ENCODE measurements at regions not wholly inside any gene's neighbourhood (a gene's known extent, or its start where the extent isn't known, plus 50 kb on each side); places are given as distances from the start of the nearest gene placed in this dataset.

GRCh38 chr6:67884442-67884841 is 750.6 kb upstream of the ADGRB3 start (continued):
- TF ChIP-seq SIN3A (IDR thresholded peaks at IDR 0.05; ENCODE audit: borderline replicate concordance in 2 of 2, control insufficient read depth in 1 of 2, low read depth in 2 of 2, low read length in 2 of 2) (peak in 1 of 2 experiments; percentile 16; a peak in 1 of 4 replicates), HMGXB4 (CRISPR knock-in tag; IDR thresholded peaks at IDR 0.05) (no peak), HDAC8 (tag; IDR thresholded peaks at IDR 0.05) (no peak), RBM25 (IDR thresholded peaks at IDR 0.05; ENCODE audit: low read depth, low read length, severe bottlenecking) (no peak), POLR3G (IDR thresholded peaks at IDR 0.05; ENCODE audit: extremely low read depth, insufficient read length, insufficient replicate concordance) (no peak), POLR2AphosphoS5 (IDR thresholded peaks at IDR 0.05; ENCODE audit: control insufficient read depth, insufficient read depth, low read depth, low read length) (peak; percentile 29; the same call in 1 of the 2 replicates), ZNF707 (CRISPR knock-in tag; conservative IDR thresholded peaks at IDR 0.05) (no peak), PPARD (CRISPR knock-in tag; IDR thresholded peaks at IDR 0.05) (no peak), HDAC1 (IDR thresholded peaks at IDR 0.05) (peak in 1 of 2 experiments; percentile 12; a peak in 1 of 4 replicates), ELK1 (CRISPR knock-in tag; IDR thresholded peaks at IDR 0.05) (no peak), ZNF253 (CRISPR knock-in tag; conservative IDR thresholded peaks at IDR 0.05) (no peak)
- TF ChIP-seq, protein P1, sequence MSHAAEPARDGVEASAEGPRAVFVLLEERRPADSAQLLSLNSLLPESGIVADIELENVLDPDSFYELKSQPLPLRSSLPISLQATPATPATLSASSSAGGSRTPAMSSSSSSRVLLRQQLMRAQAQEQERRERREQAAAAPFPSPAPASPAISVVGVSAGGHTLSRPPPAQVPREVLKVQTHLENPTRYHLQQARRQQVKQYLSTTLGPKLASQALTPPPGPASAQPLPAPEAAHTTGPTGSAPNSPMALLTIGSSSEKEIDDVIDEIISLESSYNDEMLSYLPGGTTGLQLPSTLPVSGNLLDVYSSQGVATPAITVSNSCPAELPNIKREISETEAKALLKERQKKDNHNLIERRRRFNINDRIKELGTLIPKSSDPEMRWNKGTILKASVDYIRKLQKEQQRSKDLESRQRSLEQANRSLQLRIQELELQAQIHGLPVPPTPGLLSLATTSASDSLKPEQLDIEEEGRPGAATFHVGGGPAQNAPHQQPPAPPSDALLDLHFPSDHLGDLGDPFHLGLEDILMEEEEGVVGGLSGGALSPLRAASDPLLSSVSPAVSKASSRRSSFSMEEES (CRISPR knock-in tag; IDR thresholded peaks at IDR 0.05), result no peak
- TF ChIP-seq, protein P2, sequence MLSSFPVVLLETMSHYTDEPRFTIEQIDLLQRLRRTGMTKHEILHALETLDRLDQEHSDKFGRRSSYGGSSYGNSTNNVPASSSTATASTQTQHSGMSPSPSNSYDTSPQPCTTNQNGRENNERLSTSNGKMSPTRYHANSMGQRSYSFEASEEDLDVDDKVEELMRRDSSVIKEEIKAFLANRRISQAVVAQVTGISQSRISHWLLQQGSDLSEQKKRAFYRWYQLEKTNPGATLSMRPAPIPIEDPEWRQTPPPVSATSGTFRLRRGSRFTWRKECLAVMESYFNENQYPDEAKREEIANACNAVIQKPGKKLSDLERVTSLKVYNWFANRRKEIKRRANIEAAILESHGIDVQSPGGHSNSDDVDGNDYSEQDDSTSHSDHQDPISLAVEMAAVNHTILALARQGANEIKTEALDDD (IDR thresholded peaks at IDR 0.05), result no peak
- TF ChIP-seq, protein P3, sequence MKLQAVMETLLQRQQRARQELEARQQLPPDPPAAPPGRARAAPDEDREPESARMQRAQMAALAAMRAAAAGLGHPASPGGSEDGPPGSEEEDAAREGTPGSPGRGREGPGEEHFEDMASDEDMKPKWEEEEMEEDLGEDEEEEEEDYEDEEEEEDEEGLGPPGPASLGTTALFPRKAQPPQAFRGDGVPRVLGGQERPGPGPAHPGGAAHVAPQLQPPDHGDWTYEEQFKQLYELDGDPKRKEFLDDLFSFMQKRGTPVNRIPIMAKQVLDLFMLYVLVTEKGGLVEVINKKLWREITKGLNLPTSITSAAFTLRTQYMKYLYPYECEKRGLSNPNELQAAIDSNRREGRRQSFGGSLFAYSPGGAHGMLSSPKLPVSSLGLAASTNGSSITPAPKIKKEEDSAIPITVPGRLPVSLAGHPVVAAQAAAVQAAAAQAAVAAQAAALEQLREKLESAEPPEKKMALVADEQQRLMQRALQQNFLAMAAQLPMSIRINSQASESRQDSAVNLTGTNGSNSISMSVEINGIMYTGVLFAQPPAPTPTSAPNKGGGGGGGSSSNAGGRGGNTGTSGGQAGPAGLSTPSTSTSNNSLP (IDR thresholded peaks at IDR 0.05; ENCODE audit: borderline replicate concordance, low read depth, low read length), result no peak
- TF ChIP-seq, protein P4, sequence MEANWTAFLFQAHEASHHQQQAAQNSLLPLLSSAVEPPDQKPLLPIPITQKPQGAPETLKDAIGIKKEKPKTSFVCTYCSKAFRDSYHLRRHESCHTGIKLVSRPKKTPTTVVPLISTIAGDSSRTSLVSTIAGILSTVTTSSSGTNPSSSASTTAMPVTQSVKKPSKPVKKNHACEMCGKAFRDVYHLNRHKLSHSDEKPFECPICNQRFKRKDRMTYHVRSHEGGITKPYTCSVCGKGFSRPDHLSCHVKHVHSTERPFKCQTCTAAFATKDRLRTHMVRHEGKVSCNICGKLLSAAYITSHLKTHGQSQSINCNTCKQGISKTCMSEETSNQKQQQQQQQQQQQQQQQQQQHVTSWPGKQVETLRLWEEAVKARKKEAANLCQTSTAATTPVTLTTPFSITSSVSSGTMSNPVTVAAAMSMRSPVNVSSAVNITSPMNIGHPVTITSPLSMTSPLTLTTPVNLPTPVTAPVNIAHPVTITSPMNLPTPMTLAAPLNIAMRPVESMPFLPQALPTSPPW (CRISPR knock-in tag; IDR thresholded peaks at IDR 0.05), result peak; percentile 26; the same call in 1 of the 2 replicates
- TF ChIP-seq, protein P5, sequence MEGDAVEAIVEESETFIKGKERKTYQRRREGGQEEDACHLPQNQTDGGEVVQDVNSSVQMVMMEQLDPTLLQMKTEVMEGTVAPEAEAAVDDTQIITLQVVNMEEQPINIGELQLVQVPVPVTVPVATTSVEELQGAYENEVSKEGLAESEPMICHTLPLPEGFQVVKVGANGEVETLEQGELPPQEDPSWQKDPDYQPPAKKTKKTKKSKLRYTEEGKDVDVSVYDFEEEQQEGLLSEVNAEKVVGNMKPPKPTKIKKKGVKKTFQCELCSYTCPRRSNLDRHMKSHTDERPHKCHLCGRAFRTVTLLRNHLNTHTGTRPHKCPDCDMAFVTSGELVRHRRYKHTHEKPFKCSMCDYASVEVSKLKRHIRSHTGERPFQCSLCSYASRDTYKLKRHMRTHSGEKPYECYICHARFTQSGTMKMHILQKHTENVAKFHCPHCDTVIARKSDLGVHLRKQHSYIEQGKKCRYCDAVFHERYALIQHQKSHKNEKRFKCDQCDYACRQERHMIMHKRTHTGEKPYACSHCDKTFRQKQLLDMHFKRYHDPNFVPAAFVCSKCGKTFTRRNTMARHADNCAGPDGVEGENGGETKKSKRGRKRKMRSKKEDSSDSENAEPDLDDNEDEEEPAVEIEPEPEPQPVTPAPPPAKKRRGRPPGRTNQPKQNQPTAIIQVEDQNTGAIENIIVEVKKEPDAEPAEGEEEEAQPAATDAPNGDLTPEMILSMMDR (IDR thresholded peaks at IDR 0.05 in 2 of 3, conservative IDR thresholded peaks at IDR 0.05 in 1 of 3; ENCODE audit: insufficient read depth in 2 of 3, low read depth in 1 of 3, low read length in 3 of 3), result no peak

All from K562 (cell line).